Breast epithelium (tissue), 4 donors: ENCODE measurements at regions not wholly inside any gene's neighbourhood (a gene's known extent, or its start where the extent isn't known, plus 50 kb on each side); places are given as distances from the start of the nearest gene placed in this dataset.
A peak's percentile ranks its signal among the peaks of the same experiment; 100 is the strongest.

Experiments
- DNase-seq, 2 donors: peaks; one replicate each; pipeline ENCODE4 v3.0.0-alpha.2; 2019; ENCODE audit warnings: low spot score in 2 of 2
- H3K27ac ChIP-seq, 2 donors: fragments of 200-600 bp; sonication (generic) in 1 of 2; one replicate each; pipeline ENCODE4 v1.5.1; 2016 to 2019; ENCODE audit warnings: mild to moderate bottlenecking in 1 of 2
- H3K27me3 ChIP-seq, 2 donors: fragments of 200-600 bp; sonication (generic) in 1 of 2; one replicate each; pipeline versions ENCODE4 v1.5.1 to v1.6.0; 2017 to 2019; ENCODE audit warnings: control low read depth in 1 of 2, mild to moderate bottlenecking in 1 of 2
- H3K36me3 ChIP-seq: fragments of 200-600 bp; one replicate; pipeline ENCODE4 v1.5.1; 2019
- H3K4me1 ChIP-seq, 2 donors: fragments of 200-600 bp; sonication (generic); one replicate each; pipeline ENCODE4 v1.5.1; 2016 to 2019; ENCODE audit warnings: control low read depth in 1 of 2
- H3K4me3 ChIP-seq, 3 donors: fragments of 200-600 bp; sonication (generic); 1 replicate in 2 of 3; 2 replicates in 1 of 3; pipeline ENCODE4 v1.5.1; 2016 to 2019; ENCODE audit warnings: mild to moderate bottlenecking in 3 of 3, moderate library complexity in 2 of 3
- H3K9me3 ChIP-seq, 2 donors: fragments of 200-600 bp; sonication (generic) in 1 of 2; one replicate each; pipeline ENCODE4 v1.5.1; 2016 to 2019; ENCODE audit warnings: control low read depth in 1 of 2
- POLR2A ChIP-seq: fragments of 450-650 bp; IDR thresholded peaks from one replicate; pipeline ENCODE4 v1.6.1; 2016; ENCODE audit warnings: antibody characterized with exemption, mild to moderate bottlenecking, moderate library complexity
- POLR2AphosphoS5 ChIP-seq, 3 donors: sonication (generic); formaldehyde crosslinking; IDR thresholded peaks; one replicate each; pipeline ENCODE4 v1.6.1; 2017; ENCODE audit warnings: antibody characterized with exemption in 3 of 3
- intact Hi-C: fragments of 100-400 bp; cut with DNase I; formaldehyde crosslinking; loops from one replicate; pipeline ENCODE4 v1.15.1; 2023; ENCODE audit warnings: low total_unique reads
- TF ChIP-seq, protein P1 (sequence below), 3 donors: fragments of 450-650 bp; IDR thresholded peaks; one replicate each; pipeline ENCODE4 v1.5.1; 2016 to 2017; ENCODE audit warnings: antibody characterized with exemption in 3 of 3, mild to moderate bottlenecking in 3 of 3, moderate library complexity in 3 of 3

- H3K9me3 ChIP-seq = no peaks in the 10 kb centered on the region
- H3K27me3 ChIP-seq = no peaks in the 10 kb centered on the region
- H3K27ac ChIP-seq = no peak overlapping the region
- TF ChIP-seq, protein P1, sequence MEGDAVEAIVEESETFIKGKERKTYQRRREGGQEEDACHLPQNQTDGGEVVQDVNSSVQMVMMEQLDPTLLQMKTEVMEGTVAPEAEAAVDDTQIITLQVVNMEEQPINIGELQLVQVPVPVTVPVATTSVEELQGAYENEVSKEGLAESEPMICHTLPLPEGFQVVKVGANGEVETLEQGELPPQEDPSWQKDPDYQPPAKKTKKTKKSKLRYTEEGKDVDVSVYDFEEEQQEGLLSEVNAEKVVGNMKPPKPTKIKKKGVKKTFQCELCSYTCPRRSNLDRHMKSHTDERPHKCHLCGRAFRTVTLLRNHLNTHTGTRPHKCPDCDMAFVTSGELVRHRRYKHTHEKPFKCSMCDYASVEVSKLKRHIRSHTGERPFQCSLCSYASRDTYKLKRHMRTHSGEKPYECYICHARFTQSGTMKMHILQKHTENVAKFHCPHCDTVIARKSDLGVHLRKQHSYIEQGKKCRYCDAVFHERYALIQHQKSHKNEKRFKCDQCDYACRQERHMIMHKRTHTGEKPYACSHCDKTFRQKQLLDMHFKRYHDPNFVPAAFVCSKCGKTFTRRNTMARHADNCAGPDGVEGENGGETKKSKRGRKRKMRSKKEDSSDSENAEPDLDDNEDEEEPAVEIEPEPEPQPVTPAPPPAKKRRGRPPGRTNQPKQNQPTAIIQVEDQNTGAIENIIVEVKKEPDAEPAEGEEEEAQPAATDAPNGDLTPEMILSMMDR (IDR thresholded peaks at IDR 0.05) = no peak
- TF ChIP-seq POLR2A (no peak), POLR2AphosphoS5 (IDR thresholded peaks at IDR 0.05) (no peak)
- H3K36me3 ChIP-seq = no peaks in the 10 kb centered on the region
- peaks cover 0 to 5% of the 10 kb centered on the region in 2 donors for H3K4me1 ChIP-seq
- H3K4me3 ChIP-seq = no peak overlapping the region
- intact Hi-C loops = no loop called here
- no peak for DNase-seq
Observed at GRCh38 chr6:105800398-105800797, 285.7 kb upstream of the PRDM1 start.

- no peak for DNase-seq
- H3K36me3 ChIP-seq = no peaks in the 10 kb centered on the region
- TF ChIP-seq, protein P1 (IDR thresholded peaks at IDR 0.05) = no peak
- TF ChIP-seq POLR2A (no peak), POLR2AphosphoS5 (IDR thresholded peaks at IDR 0.05) (peak in 2 of 3 donors; percentile 17 to 38)
- H3K27ac ChIP-seq = peak overlapping the region; percentile 53 to 60
- intact Hi-C loops = no loop called here
- H3K4me3 ChIP-seq = no peak overlapping the region
- peaks cover 0 to 5% of the 10 kb centered on the region in 2 donors for H3K4me1 ChIP-seq
- no peaks in the 10 kb centered on the region for H3K9me3 ChIP-seq
- no peaks in the 10 kb centered on the region for H3K27me3 ChIP-seq
Observed at GRCh38 chr6:105799056-105799455, 287.1 kb upstream of the PRDM1 start.

DNA sequence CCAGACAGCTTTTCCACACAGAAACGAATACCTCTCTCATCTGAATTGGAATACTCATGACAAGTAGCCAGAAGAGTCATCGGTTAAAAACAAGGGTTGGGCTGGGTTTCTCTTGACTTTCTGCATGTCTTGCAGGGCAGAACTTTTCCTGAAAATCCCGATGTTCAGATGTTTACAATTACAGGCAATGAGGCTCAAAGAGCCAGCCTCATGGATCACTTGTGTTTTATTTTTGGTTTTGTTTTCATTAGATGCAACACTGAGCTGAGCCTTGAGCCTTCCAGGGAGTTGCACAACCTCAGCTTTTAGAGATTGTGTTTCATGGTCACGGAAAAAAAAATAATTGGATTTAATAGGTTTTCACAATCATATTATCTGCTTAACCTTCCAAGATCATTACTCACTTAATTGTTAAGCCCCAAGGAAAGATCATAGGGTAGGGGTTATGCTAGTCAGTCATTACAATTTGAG is 288.1 kb upstream of the PRDM1 start:
- TF ChIP-seq POLR2AphosphoS5 (IDR thresholded peaks at IDR 0.05) = peak in 2 of 3 donors; percentile 36 to 43
- TF ChIP-seq, protein P1 (IDR thresholded peaks at IDR 0.05) = no peak
- Histone ChIP-seq H3K27me3 (no peaks in the 10 kb centered on the region), H3K36me3 (no peaks in the 10 kb centered on the region), H3K4me3 (no peak overlapping the region), H3K9me3 (no peaks in the 10 kb centered on the region), H3K27ac (peak overlapping the region; percentile 60 to 86), H3K4me1 (peaks cover 0 to 5% of the 10 kb centered on the region in 2 donors)
- DNase-seq = no peak
- intact Hi-C loops = no loop called here

- H3K4me3 ChIP-seq = no peak overlapping the region
- intact Hi-C loops = no loop called here
- peak overlapping the region; percentile 31 to 86 for H3K27ac ChIP-seq
- DNase-seq = no peak
- TF ChIP-seq POLR2AphosphoS5 (IDR thresholded peaks at IDR 0.05) (no peak), POLR2A (no peak)
- TF ChIP-seq, protein P1 (IDR thresholded peaks at IDR 0.05) = no peak
- no peaks in the 10 kb centered on the region for H3K27me3 ChIP-seq
- H3K4me1 ChIP-seq = peaks cover 0 to 5% of the 10 kb centered on the region in 2 donors
- H3K36me3 ChIP-seq = no peaks in the 10 kb centered on the region
- H3K9me3 ChIP-seq = no peaks in the 10 kb centered on the region
Observed at GRCh38 chr6:105797286-105797979, 288.7 kb upstream of the PRDM1 start.

DNA sequence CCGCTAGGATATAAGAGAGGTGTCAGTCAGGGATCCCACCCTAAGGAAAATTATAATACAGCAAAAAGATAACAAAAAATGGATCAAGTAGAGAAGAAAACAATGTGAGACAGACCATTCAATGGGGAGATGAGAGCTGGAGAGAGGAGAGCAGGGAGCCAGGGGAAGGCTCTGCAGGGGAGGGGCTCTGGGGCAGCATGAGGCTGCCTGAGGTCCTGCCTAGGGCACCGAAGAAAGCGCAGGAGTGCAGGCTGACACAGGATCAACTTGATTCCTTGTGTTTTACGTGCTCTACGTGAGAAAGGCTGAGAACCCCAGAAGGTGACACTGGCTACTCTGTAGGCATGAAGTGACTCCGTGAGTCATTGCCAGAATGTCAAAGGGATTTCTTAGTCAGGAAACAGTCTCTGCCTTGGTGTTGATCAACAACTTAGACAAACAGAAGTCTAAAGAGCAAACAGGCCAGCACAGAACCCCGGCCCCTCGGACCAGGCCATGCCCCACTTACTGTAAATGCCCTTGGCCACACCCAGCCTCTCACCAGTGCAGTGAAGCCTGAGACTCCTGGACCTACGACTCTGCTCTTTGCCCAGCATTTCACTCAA is 290.1 kb upstream of the PRDM1 start:
- TF ChIP-seq POLR2AphosphoS5 (IDR thresholded peaks at IDR 0.05) (no peak), POLR2A (no peak)
- TF ChIP-seq, protein P1 (IDR thresholded peaks at IDR 0.05) = no peak
- Histone ChIP-seq H3K9me3 (no peaks in the 10 kb centered on the region), H3K4me3 (no peak overlapping the region), H3K4me1 (peaks cover 0 to 5% of the 10 kb centered on the region in 2 donors), H3K27me3 (no peaks in the 10 kb centered on the region), H3K27ac (peak overlapping the region in 1 of 2 donors; percentile 40), H3K36me3 (no peaks in the 10 kb centered on the region)
- intact Hi-C loops = no loop called here
- no peak for DNase-seq
